H9 (cell line): ENCODE measurements at regions not wholly inside any gene's neighbourhood (a gene's known extent, or its start where the extent isn't known, plus 50 kb on each side); places are given as distances from the start of the nearest gene placed in this dataset.

Source experiments
- DNase-seq: peaks from one replicate; pipeline ENCODE4 v3.0.0-alpha.2; 2017
- H2AFZ ChIP-seq: one replicate; pipeline ENCODE4 v1.6.1; 2013; ENCODE audit warnings: mild to moderate bottlenecking, low read length, control low read depth, moderate library complexity
- H2AK5ac ChIP-seq: 2 replicates; pipeline ENCODE4 v1.6.1; 2013; ENCODE audit warnings: low read length, control low read depth, mixed read lengths; ENCODE audit not compliant: insufficient read length
- H2BK120ac ChIP-seq: one replicate; pipeline ENCODE4 v1.6.1; 2013; ENCODE audit warnings: low read depth, mild to moderate bottlenecking, low read length, control low read depth, inconsistent platforms; ENCODE audit not compliant: poor library complexity, severe bottlenecking
- H2BK12ac ChIP-seq: 2 replicates; pipeline ENCODE4 v1.6.1; 2013; ENCODE audit warnings: low read length, control low read depth, mixed read lengths, low read depth; ENCODE audit not compliant: insufficient read length
- H2BK15ac ChIP-seq: 2 replicates; pipeline ENCODE4 v1.6.1; 2013; ENCODE audit warnings: low read depth, low read length, control low read depth
- H2BK20ac ChIP-seq: one replicate; pipeline ENCODE4 v1.6.1; 2013; ENCODE audit warnings: low read depth, mild to moderate bottlenecking, low read length, control low read depth, inconsistent platforms; ENCODE audit not compliant: poor library complexity, severe bottlenecking
- H2BK5ac ChIP-seq: 2 replicates; pipeline ENCODE4 v1.6.1; 2013; ENCODE audit warnings: low read length, control low read depth, mixed read lengths; ENCODE audit not compliant: insufficient read length
- H3K14ac ChIP-seq: 2 replicates; pipeline ENCODE4 v1.6.1; 2013; ENCODE audit warnings: low read length, control low read depth; ENCODE audit not compliant: insufficient read depth
- H3K18ac ChIP-seq: 2 replicates; pipeline ENCODE4 v1.6.1; 2013; ENCODE audit warnings: low read depth, mild to moderate bottlenecking, mixed read lengths, low read length, control low read depth; ENCODE audit not compliant: insufficient read length
- H3K23ac ChIP-seq: 2 replicates; pipeline ENCODE4 v1.6.1; 2013; ENCODE audit warnings: low read length, control low read depth, mixed read lengths, low read depth; ENCODE audit not compliant: insufficient read length
- H3K23me2 ChIP-seq: 2 replicates; pipeline ENCODE4 v1.6.1; 2013; ENCODE audit warnings: low read depth, mild to moderate bottlenecking, mixed read lengths, low read length, control low read depth; ENCODE audit not compliant: insufficient read length, poor library complexity, severe bottlenecking
- H3K27ac ChIP-seq: 2 replicates; pipeline ENCODE4 v1.5.1; 2013; ENCODE audit warnings: low read length, control low read depth, mixed read lengths, low read depth; ENCODE audit not compliant: insufficient read length
- H3K27me3 ChIP-seq: 2 replicates; pipeline ENCODE4 v1.6.1; 2013; ENCODE audit warnings: low read length, control low read depth, inconsistent platforms; ENCODE audit not compliant: insufficient read depth
- H3K4ac ChIP-seq: 2 replicates; pipeline ENCODE4 v1.6.1; 2013; ENCODE audit warnings: low read depth, mild to moderate bottlenecking, control low read depth, inconsistent platforms, low read length, moderate library complexity
- H3K4me1 ChIP-seq: 2 replicates; pipeline ENCODE4 v1.6.1; 2013; ENCODE audit warnings: low read length, control low read depth, inconsistent platforms; ENCODE audit not compliant: insufficient read depth
- H3K4me2 ChIP-seq: 2 replicates; pipeline ENCODE4 v1.6.1; 2013; ENCODE audit warnings: low read length, control low read depth, mixed read lengths; ENCODE audit not compliant: insufficient read length, insufficient read depth
- H3K56ac ChIP-seq: 2 replicates; pipeline ENCODE4 v1.6.1; 2013; ENCODE audit warnings: low read depth, mild to moderate bottlenecking, mixed read lengths, low read length, control low read depth; ENCODE audit not compliant: insufficient read length
- H3K79me1 ChIP-seq: 2 replicates; pipeline ENCODE4 v1.6.1; 2013; ENCODE audit warnings: low read depth, mild to moderate bottlenecking, moderate library complexity, low read length, control low read depth, inconsistent platforms; ENCODE audit not compliant: insufficient read depth, poor library complexity, severe bottlenecking
- H3K79me2 ChIP-seq: 2 replicates; pipeline ENCODE4 v1.6.1; 2013; ENCODE audit warnings: low read length, control low read depth, inconsistent platforms; ENCODE audit not compliant: insufficient read depth
- H3K9ac ChIP-seq: 2 replicates; pipeline ENCODE4 v1.6.1; 2013; ENCODE audit warnings: low read length, control low read depth, mixed read lengths; ENCODE audit not compliant: insufficient read length; ENCODE audit errors: extremely low read depth
- H3K9me3 ChIP-seq: one replicate; pipeline ENCODE4 v1.6.1; 2013; ENCODE audit warnings: low read depth, low read length, inconsistent platforms; ENCODE audit not compliant: control insufficient read depth
- H3T11ph ChIP-seq: one replicate; pipeline ENCODE4 v1.6.1; 2013; ENCODE audit warnings: mild to moderate bottlenecking, low read length, control low read depth, inconsistent platforms
- H4K20me1 ChIP-seq: one replicate; pipeline ENCODE4 v1.6.1; 2013; ENCODE audit not compliant: control insufficient read depth, insufficient read length, insufficient read depth
- H4K5ac ChIP-seq: 2 replicates; pipeline ENCODE4 v1.6.1; 2013; ENCODE audit warnings: low read depth, mild to moderate bottlenecking, mixed read lengths, low read length, control low read depth; ENCODE audit not compliant: insufficient read length
- H4K8ac ChIP-seq: replicated peaks from 2 replicates; pipeline ENCODE4 v1.6.1; 2013; ENCODE audit warnings: low read length, control low read depth, mixed read lengths, low read depth; ENCODE audit not compliant: insufficient read length
- H4K91ac ChIP-seq: 2 replicates; pipeline ENCODE4 v1.6.1; 2013; ENCODE audit warnings: low read depth, mild to moderate bottlenecking, moderate library complexity, mixed read lengths, low read length, control low read depth; ENCODE audit not compliant: insufficient read length
- H3K27ac Mint-ChIP-seq, 3 experiments: 2 replicates in 2 of 3; 3 replicates in 1 of 3; pipeline ENCODE4 v1.8.0; 2020 to 2021; ENCODE audit warnings: mixed read lengths in 3 of 3, mild to moderate bottlenecking in 1 of 3, moderate library complexity in 1 of 3
- H3K27me3 Mint-ChIP-seq: 2 replicates; pipeline ENCODE4 v1.8.0; 2021; ENCODE audit warnings: low read depth, mild to moderate bottlenecking, moderate library complexity, mixed read lengths
- H3K36me3 Mint-ChIP-seq, 3 experiments: 2 replicates in 2 of 3; 3 replicates in 1 of 3; pipeline ENCODE4 v1.8.0; 2020 to 2021; ENCODE audit warnings: low read depth in 3 of 3, mixed read lengths in 3 of 3; ENCODE audit not compliant: insufficient read depth in 1 of 3
- H3K4me1 Mint-ChIP-seq, 2 experiments: 2 replicates each; pipeline ENCODE4 v1.8.0; 2020; ENCODE audit warnings: mixed read lengths in 2 of 2
- H3K4me3 Mint-ChIP-seq, 2 experiments: 2 replicates in 1 of 2; 3 replicates in 1 of 2; pipeline ENCODE4 v1.8.0; 2020 to 2021; ENCODE audit warnings: mild to moderate bottlenecking in 2 of 2, mixed read lengths in 2 of 2, moderate library complexity in 1 of 2
- H3K9me3 Mint-ChIP-seq, 2 experiments: 2 replicates in 1 of 2; 3 replicates in 1 of 2; pipeline ENCODE4 v1.8.0; 2020; ENCODE audit warnings: mild to moderate bottlenecking in 2 of 2, mixed read lengths in 2 of 2, moderate library complexity in 1 of 2
- WGBS: extraction: QIAGEN DNeasy Blood & Tissue Kit; methylation state at CpG from one replicate; pipeline ENCODE4 v1.1.7; 2013; ENCODE audit warnings: missing lambda C conversion rate, low lambda C conversion rate, mixed read lengths; ENCODE audit not compliant: insufficient read length; ENCODE audit errors: extremely low coverage; 5-methylcytosine and 5-hydroxymethylcytosine counted together
- TF ChIP-seq, protein P1 (sequence below): fragments of 200-600 bp; sonication (generic); conservative IDR thresholded peaks from 3 replicates; pipeline ENCODE4 v1.8.0; 2021; ENCODE audit warnings: antibody characterized with exemption, mild to moderate bottlenecking

DNA sequence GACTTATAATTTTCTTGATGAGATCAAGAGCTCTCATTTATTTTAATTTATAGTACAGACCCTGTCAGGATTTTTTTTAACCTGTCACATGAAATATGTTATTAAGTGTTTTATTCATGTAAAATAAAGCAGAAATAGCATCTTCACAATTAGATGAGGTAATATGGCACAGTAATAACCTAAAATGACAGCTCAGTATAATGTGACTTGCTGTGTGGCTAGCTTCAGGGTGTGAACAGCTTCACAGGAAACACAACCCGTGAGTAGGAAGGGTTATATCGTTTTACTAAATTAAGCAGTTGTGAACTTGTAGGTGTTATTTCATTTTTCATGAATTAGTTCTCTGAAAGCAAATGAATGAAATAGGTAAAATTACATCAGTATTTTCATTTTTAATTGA is 366.9 kb upstream of the CHORDC1 start:
- no CpG with 5 or more reads among the region's 2 CpGs for WGBS
- H3K4me3 Mint-ChIP-seq, result no peak overlapping the region
- H3K4ac ChIP-seq, result no peak overlapping the region

More for the DNA sequence above, 366.9 kb upstream of the CHORDC1 start:
- no peak overlapping the region for H3K14ac ChIP-seq
- H4K8ac ChIP-seq, result no peak overlapping the region
- no peaks in the 10 kb centered on the region for H3K79me2 ChIP-seq
- no peak overlapping the region for H4K5ac ChIP-seq
- H2AK5ac ChIP-seq, result no peak overlapping the region
- H3T11ph ChIP-seq, result no peak overlapping the region
- no peak overlapping the region for H2BK120ac ChIP-seq
- no peak overlapping the region for H4K91ac ChIP-seq
- H3K23me2 ChIP-seq, result no peaks in the 10 kb centered on the region
- H3K4me1 Mint-ChIP-seq, result peaks cover 5 to 9% of the 10 kb centered on the region in 2 experiments; a peak in 3 of 4 replicates
- no peak overlapping the region for H3K56ac ChIP-seq
- no peaks in the 10 kb centered on the region for H3K79me1 ChIP-seq
- H4K20me1 ChIP-seq, result no peaks in the 10 kb centered on the region
- H2BK15ac ChIP-seq, result no peak overlapping the region
- no peaks in the 10 kb centered on the region for H3K27me3 Mint-ChIP-seq
- TF ChIP-seq, protein P1, sequence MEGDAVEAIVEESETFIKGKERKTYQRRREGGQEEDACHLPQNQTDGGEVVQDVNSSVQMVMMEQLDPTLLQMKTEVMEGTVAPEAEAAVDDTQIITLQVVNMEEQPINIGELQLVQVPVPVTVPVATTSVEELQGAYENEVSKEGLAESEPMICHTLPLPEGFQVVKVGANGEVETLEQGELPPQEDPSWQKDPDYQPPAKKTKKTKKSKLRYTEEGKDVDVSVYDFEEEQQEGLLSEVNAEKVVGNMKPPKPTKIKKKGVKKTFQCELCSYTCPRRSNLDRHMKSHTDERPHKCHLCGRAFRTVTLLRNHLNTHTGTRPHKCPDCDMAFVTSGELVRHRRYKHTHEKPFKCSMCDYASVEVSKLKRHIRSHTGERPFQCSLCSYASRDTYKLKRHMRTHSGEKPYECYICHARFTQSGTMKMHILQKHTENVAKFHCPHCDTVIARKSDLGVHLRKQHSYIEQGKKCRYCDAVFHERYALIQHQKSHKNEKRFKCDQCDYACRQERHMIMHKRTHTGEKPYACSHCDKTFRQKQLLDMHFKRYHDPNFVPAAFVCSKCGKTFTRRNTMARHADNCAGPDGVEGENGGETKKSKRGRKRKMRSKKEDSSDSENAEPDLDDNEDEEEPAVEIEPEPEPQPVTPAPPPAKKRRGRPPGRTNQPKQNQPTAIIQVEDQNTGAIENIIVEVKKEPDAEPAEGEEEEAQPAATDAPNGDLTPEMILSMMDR, result no peak
- no peak overlapping the region; a peak in 1 of 7 replicates for H3K27ac Mint-ChIP-seq
- H3K9me3 ChIP-seq, result no peaks in the 10 kb centered on the region
- peaks cover 4 to 8% (median 5%) of the 10 kb centered on the region in 3 experiments; a peak in 4 of 7 replicates for H3K36me3 Mint-ChIP-seq
- H3K27ac ChIP-seq, result no peak overlapping the region
- H3K9ac ChIP-seq, result no peak overlapping the region
- H2AFZ ChIP-seq, result no peak overlapping the region
- no peak overlapping the region for H3K4me2 ChIP-seq
- H2BK12ac ChIP-seq, result no peak overlapping the region
- peaks cover 4 to 8% of the 10 kb centered on the region in 2 experiments; a peak in 3 of 5 replicates for H3K9me3 Mint-ChIP-seq
- DNase-seq, result no peak
- no peaks in the 10 kb centered on the region for H3K27me3 ChIP-seq
- H2BK5ac ChIP-seq, result no peak overlapping the region
- H2BK20ac ChIP-seq, result no peak overlapping the region
- no peaks in the 10 kb centered on the region for H3K4me1 ChIP-seq
- H3K23ac ChIP-seq, result no peak overlapping the region
- no peak overlapping the region for H3K18ac ChIP-seq
